ENCODE measurements at regions not wholly inside any gene's neighbourhood (a gene's known extent, or its start where the extent isn't known, plus 50 kb on each side); places are given as distances from the start of the nearest gene placed in this dataset.

GRCh38 chr2:41992056-41992642 is 55.7 kb upstream of the PKDCC start:
- 86% methylated on average over 1 of the region's 1 CpG for WGBS (ENCODE audit: insufficient coverage)
- no peaks in the 10 kb centered on the region for H3K79me2 ChIP-seq (ENCODE audit: insufficient read depth, low read length)
- H4K20me1 ChIP-seq (ENCODE audit: insufficient read depth, low read length), result no peaks in the 10 kb centered on the region
- Mint-ChIP-seq H3K27ac (no peak overlapping the region), H3K36me3 (no peaks in the 10 kb centered on the region), H3K4me1 (no peaks in the 10 kb centered on the region), H3K9me3 (peaks cover 0 to 7% (median 6%) of the 10 kb centered on the region in 7 donors), H3K4me3 (no peak overlapping the region), H3K27me3 (ENCODE audit: low read depth in 3 of 3) (peaks cover 0 to 14% (median 4%) of the 10 kb centered on the region in 3 donors)
- no peaks in the 10 kb centered on the region for H3K9me3 ChIP-seq (replicated peaks in 1 of 2; ENCODE audit: control insufficient read depth in 1 of 2, insufficient read depth in 1 of 2, low read length in 2 of 2)
- no peaks in the 10 kb centered on the region for H3K4me1 ChIP-seq (ENCODE audit: control insufficient read depth in 1 of 2, insufficient read depth in 2 of 2, low read length in 2 of 2)
- no peak overlapping the region for H2AFZ ChIP-seq (ENCODE audit: insufficient read depth, low read depth, low read length, poor library complexity, severe bottlenecking)
- no peak overlapping the region for H3K27ac ChIP-seq (ENCODE audit: low read depth in 1 of 2, low read length in 2 of 2)
- no peak overlapping the region for H3K4me2 ChIP-seq (replicated peaks; ENCODE audit: extremely low read depth, low read length, poor library complexity, severe bottlenecking)
- intact Hi-C loops (cut with micrococcal nuclease), result no loop called here
- no peaks in the 10 kb centered on the region for H3K36me3 ChIP-seq (replicated peaks in 1 of 2; ENCODE audit: control insufficient read depth in 1 of 2, insufficient read depth in 2 of 2, low read length in 2 of 2)
- H3K27me3 ChIP-seq (ENCODE audit: control insufficient read depth in 2 of 2, insufficient read depth in 2 of 2, low read length in 2 of 2), result no peaks in the 10 kb centered on the region
- TF ChIP-seq CTCF (IDR thresholded peaks at IDR 0.05), result no peak
- no peak for DNase-seq
- H3K4me3 ChIP-seq (replicated peaks in 1 of 3; ENCODE audit: low read depth in 2 of 3, low read length in 3 of 3), result no peak overlapping the region
- no peak overlapping the region for H3K9ac ChIP-seq (ENCODE audit: insufficient read depth, low read length, poor library complexity, severe bottlenecking)

GRCh38 chr2:41992671-41993434 is 55.0 kb upstream of the PKDCC start:
- Histone ChIP-seq H2AFZ (ENCODE audit: insufficient read depth, low read depth, low read length, poor library complexity, severe bottlenecking) (no peak overlapping the region), H3K9me3 (replicated peaks in 1 of 2; ENCODE audit: control insufficient read depth in 1 of 2, insufficient read depth in 1 of 2, low read length in 2 of 2) (no peaks in the 10 kb centered on the region), H3K79me2 (ENCODE audit: insufficient read depth, low read length) (no peaks in the 10 kb centered on the region), H3K4me1 (ENCODE audit: control insufficient read depth in 1 of 2, insufficient read depth in 2 of 2, low read length in 2 of 2) (no peaks in the 10 kb centered on the region), H3K4me3 (replicated peaks in 1 of 3; ENCODE audit: low read depth in 2 of 3, low read length in 3 of 3) (no peak overlapping the region), H4K20me1 (ENCODE audit: insufficient read depth, low read length) (no peaks in the 10 kb centered on the region), H3K27ac (ENCODE audit: low read depth in 1 of 2, low read length in 2 of 2) (no peak overlapping the region), H3K4me2 (replicated peaks; ENCODE audit: extremely low read depth, low read length, poor library complexity, severe bottlenecking) (no peak overlapping the region), H3K27me3 (ENCODE audit: control insufficient read depth in 2 of 2, insufficient read depth in 2 of 2, low read length in 2 of 2) (no peaks in the 10 kb centered on the region), H3K9ac (ENCODE audit: insufficient read depth, low read length, poor library complexity, severe bottlenecking) (no peak overlapping the region), H3K36me3 (replicated peaks in 1 of 2; ENCODE audit: control insufficient read depth in 1 of 2, insufficient read depth in 2 of 2, low read length in 2 of 2) (no peaks in the 10 kb centered on the region)
- no peak overlapping the region for H3K4me3 Mint-ChIP-seq
- no peak for DNase-seq
- TF ChIP-seq CTCF (IDR thresholded peaks at IDR 0.05), result no peak
- peaks cover 0 to 9% (median 6%) of the 10 kb centered on the region in 7 donors for H3K9me3 Mint-ChIP-seq
- no peaks in the 10 kb centered on the region for H3K4me1 Mint-ChIP-seq
- no peak overlapping the region for H3K27ac Mint-ChIP-seq
- WGBS (ENCODE audit: insufficient coverage), result 71% methylated on average over 7 of the region's 12 CpGs
- H3K36me3 Mint-ChIP-seq, result no peaks in the 10 kb centered on the region
- peaks cover 0 to 12% (median 4%) of the 10 kb centered on the region in 3 donors for H3K27me3 Mint-ChIP-seq (ENCODE audit: low read depth in 3 of 3)
- intact Hi-C loops (cut with micrococcal nuclease), result no loop called here
